Testis (tissue), 2 donors: ENCODE measurements at regions not wholly inside any gene's neighbourhood (a gene's known extent, or its start where the extent isn't known, plus 50 kb on each side); places are given as distances from the start of the nearest gene placed in this dataset.
"Not testable (repeated sequence)": the region's sequence is repeated elsewhere in the genome, so short reads cannot be mapped to it uniquely, and the experiment has no call there.

Experiments
- DNase-seq: peaks from one replicate; pipeline ENCODE4 v3.0.0-alpha.2; 2019
- H3K27ac ChIP-seq, 2 donors: fragments of 200-600 bp; sonication (generic); one replicate each; pipeline ENCODE4 v1.5.1; 2019
- H3K27me3 ChIP-seq: fragments of 200-600 bp; sonication (generic); one replicate; pipeline ENCODE4 v1.5.1; 2019
- H3K36me3 ChIP-seq: fragments of 200-600 bp; sonication (generic); one replicate; pipeline ENCODE4 v1.5.1; 2017; ENCODE audit warnings: low read depth; ENCODE audit errors: missing control alignments
- H3K4me1 ChIP-seq: fragments of 200-600 bp; sonication (generic); one replicate; pipeline ENCODE4 v1.5.1; 2019
- H3K4me3 ChIP-seq, 2 donors: fragments of 200-600 bp; sonication (generic); one replicate each; pipeline ENCODE4 v1.5.1; 2017 to 2019
- H3K9me3 ChIP-seq: fragments of 200-600 bp; sonication (generic); one replicate; pipeline ENCODE4 v1.5.1; 2017
- CTCF ChIP-seq, 3 experiments: fragments of 450-650 bp in 2 of 3; fragments of 200-600 bp in 1 of 3; sonication (generic) in 1 of 3; IDR thresholded peaks; one replicate each; pipeline ENCODE4 v1.5.1; 2016 to 2019; ENCODE audit warnings: antibody characterized with exemption in 3 of 3, mild to moderate bottlenecking in 2 of 3, moderate library complexity in 1 of 3
- POLR2A ChIP-seq: fragments of 450-650 bp; IDR thresholded peaks from one replicate; pipeline ENCODE4 v1.6.1; 2017; ENCODE audit warnings: antibody characterized with exemption, mild to moderate bottlenecking, moderate library complexity
- WGBS, 2 donors: methylation state at CpG; one replicate each; pipeline ENCODE4 v1.1.5; 2018; 5-methylcytosine and 5-hydroxymethylcytosine counted together
- intact Hi-C: fragments of 100-400 bp; cut with DNase I; formaldehyde crosslinking; loops from one replicate; pipeline ENCODE4 v1.15.1; 2023; ENCODE audit warnings: low total_unique reads

- H3K27ac ChIP-seq, result no peak overlapping the region
Measured at GRCh38 chr14:55780156-55780946, 200.3 kb downstream of the KTN1 start.

GRCh38 chr14:55781046-55781445 lies 201.0 kb downstream of the KTN1 start:
- no peak for DNase-seq
- Histone ChIP-seq H3K4me3 (no peak overlapping the region), H3K27me3 (no peaks in the 10 kb centered on the region), H3K36me3 (no peaks in the 10 kb centered on the region), H3K27ac (no peak overlapping the region), H3K4me1 (peaks cover 5% of the 10 kb centered on the region), H3K9me3 (no peaks in the 10 kb centered on the region)
- intact Hi-C loops, result no loop called here
- 86 to 92% methylated on average over 5 of the region's 5 CpGs for WGBS, 2 donors
- no peak for TF ChIP-seq CTCF (IDR thresholded peaks at IDR 0.05)
- no peak for TF ChIP-seq POLR2A

More at GRCh38 chr14:55780156-55780946, 200.3 kb downstream of the KTN1 start:
- no peaks in the 10 kb centered on the region for H3K9me3 ChIP-seq
- DNase-seq, result peak; percentile 18
- 36 to 44% methylated on average over 8 of the region's 8 CpGs for WGBS, 2 donors
- no peak overlapping the region for H3K4me3 ChIP-seq
- TF ChIP-seq CTCF (IDR thresholded peaks at IDR 0.05), result no peak
- TF ChIP-seq POLR2A, result no peak
- peaks cover 5% of the 10 kb centered on the region for H3K4me1 ChIP-seq
- H3K27me3 ChIP-seq, result no peaks in the 10 kb centered on the region
- H3K36me3 ChIP-seq, result no peaks in the 10 kb centered on the region
- intact Hi-C loops, result no loop called here

GRCh38 chr14:55782166-55782565 lies 202.2 kb downstream of the KTN1 start:
- no peaks in the 10 kb centered on the region for H3K27me3 ChIP-seq
- TF ChIP-seq POLR2A (no peak), CTCF (IDR thresholded peaks at IDR 0.05) (no peak)
- H3K4me1 ChIP-seq, result peaks cover 5% of the 10 kb centered on the region
- DNase-seq, result no peak
- intact Hi-C loops, result no loop called here
- H3K9me3 ChIP-seq, result no peaks in the 10 kb centered on the region
- H3K36me3 ChIP-seq, result no peaks in the 10 kb centered on the region
- H3K4me3 ChIP-seq, result no peak overlapping the region
- H3K27ac ChIP-seq, result no peak overlapping the region

GRCh38 chr14:55789406-55789805 lies 209.4 kb downstream of the KTN1 start:
- H3K27me3 ChIP-seq, result no peaks in the 10 kb centered on the region
- H3K4me1 ChIP-seq, result peaks cover 3% of the 10 kb centered on the region
- no peak for TF ChIP-seq POLR2A
- no peak overlapping the region for H3K27ac ChIP-seq
- H3K36me3 ChIP-seq, result no peaks in the 10 kb centered on the region
- no peak for DNase-seq
- intact Hi-C loops, result no loop called here
- H3K9me3 ChIP-seq, result no peaks in the 10 kb centered on the region
- H3K4me3 ChIP-seq, result no peak overlapping the region
- 94 to 99% methylated on average over 2 of the region's 2 CpGs for WGBS, 2 donors

GRCh38 chr14:55794655-55795595 lies 214.9 kb downstream of the KTN1 start:
- no peak for DNase-seq
- Histone ChIP-seq H3K4me3 (no peak overlapping the region), H3K9me3 (no peaks in the 10 kb centered on the region), H3K36me3 (no peaks in the 10 kb centered on the region), H3K4me1 (peaks cover 9% of the 10 kb centered on the region), H3K27ac (no peak overlapping the region), H3K27me3 (no peaks in the 10 kb centered on the region)
- 86 to 92% methylated on average over 6 of the region's 6 CpGs for WGBS, 2 donors
- TF ChIP-seq POLR2A, result no peak
- no peak for TF ChIP-seq CTCF (IDR thresholded peaks at IDR 0.05)
- intact Hi-C loops, result no loop called here

GRCh38 chr14:55796513-55796912 lies 216.5 kb downstream of the KTN1 start:
- H3K36me3 ChIP-seq, H3K9me3 ChIP-seq, H3K27ac ChIP-seq, H3K4me3 ChIP-seq, DNase-seq, H3K4me1 ChIP-seq, H3K27me3 ChIP-seq, intact Hi-C loops: not testable (repeated sequence)
- WGBS, 2 donors, result 91 to 93% methylated on average over 3 of the region's 3 CpGs
